MM.1S (cell line): ENCODE measurements at regions not wholly inside any gene's neighbourhood (a gene's known extent, or its start where the extent isn't known, plus 50 kb on each side); places are given as distances from the start of the nearest gene placed in this dataset.

Source experiments
- DNase-seq: peaks from one replicate; pipeline ENCODE4 v3.0.0-alpha.2; 2015
- H2AFZ ChIP-seq: fragments of 300-600 bp; sonication (generic); 2 replicates; pipeline ENCODE4 v1.6.0; 2016; ENCODE audit warnings: antibody characterized with exemption, low read length
- H3F3A ChIP-seq: fragments of 300-600 bp; sonication (generic); 2 replicates; pipeline ENCODE4 v1.6.1; 2016; ENCODE audit warnings: mild to moderate bottlenecking, antibody characterized with exemption, low read length, moderate library complexity, mixed read lengths; ENCODE audit not compliant: insufficient read depth
- H3K27ac ChIP-seq: fragments of 300-600 bp; sonication (generic); 2 replicates; pipeline ENCODE4 v1.5.1; 2016; ENCODE audit warnings: mild to moderate bottlenecking, low read length
- H3K27me3 ChIP-seq: fragments of 300-600 bp; sonication (generic); replicated peaks from 2 replicates; pipeline ENCODE4 v1.6.0; 2016; ENCODE audit warnings: low read length; ENCODE audit not compliant: insufficient read depth
- H3K36me3 ChIP-seq: fragments of 300-600 bp; sonication (generic); replicated peaks from 2 replicates; pipeline ENCODE4 v1.6.1; 2016; ENCODE audit warnings: mild to moderate bottlenecking, low read length, mixed read lengths; ENCODE audit not compliant: insufficient read depth
- H3K4me1 ChIP-seq: fragments of 300-600 bp; sonication (generic); 2 replicates; pipeline ENCODE4 v1.6.1; 2016; ENCODE audit warnings: low read length, mixed read lengths
- H3K4me2 ChIP-seq: fragments of 300-600 bp; sonication (generic); 2 replicates; pipeline ENCODE4 v1.6.0; 2016; ENCODE audit warnings: low read depth, low read length
- H3K4me3 ChIP-seq: fragments of 300-600 bp; sonication (generic); 2 replicates; pipeline ENCODE4 v1.5.1; 2016; ENCODE audit warnings: low read length, mixed read lengths
- H3K79me2 ChIP-seq: fragments of 300-600 bp; sonication (generic); 2 replicates; pipeline ENCODE4 v1.6.1; 2016; ENCODE audit warnings: mixed run types, low read length, mixed read lengths
- H3K9ac ChIP-seq: fragments of 300-600 bp; sonication (generic); 2 replicates; pipeline ENCODE4 v1.6.1; 2016; ENCODE audit warnings: low read length, mixed read lengths
- H3K9me2 ChIP-seq: fragments of 300-600 bp; sonication (generic); replicated peaks from 2 replicates; pipeline ENCODE4 v1.6.1; 2016; ENCODE audit warnings: mild to moderate bottlenecking, low read length, mixed read lengths; ENCODE audit not compliant: insufficient read depth
- H3K9me3 ChIP-seq: fragments of 300-600 bp; sonication (generic); replicated peaks from 2 replicates; pipeline ENCODE4 v1.6.1; 2016; ENCODE audit warnings: mild to moderate bottlenecking, low read length, mixed read lengths; ENCODE audit not compliant: insufficient read depth
- H4K20me1 ChIP-seq: fragments of 300-600 bp; sonication (generic); 2 replicates; pipeline ENCODE4 v1.6.1; 2016; ENCODE audit warnings: mild to moderate bottlenecking, low read length, moderate library complexity, mixed read lengths; ENCODE audit not compliant: insufficient read depth
- EZH2 ChIP-seq: fragments of 300-600 bp; sonication (generic); optimal IDR thresholded peaks from 2 replicates; pipeline ENCODE3; 2017; ENCODE audit warnings: low read depth, mild to moderate bottlenecking, antibody characterized with exemption, low read length, mixed read lengths
- EZH2phosphoT487 ChIP-seq: fragments of 300-600 bp; sonication (generic); IDR thresholded peaks from 2 replicates; pipeline ENCODE4 v1.6.1; 2018; ENCODE audit warnings: antibody characterized with exemption, low read length
- TF ChIP-seq, protein P1 (sequence below): fragments of 300-600 bp; sonication (generic); IDR thresholded peaks from 2 replicates; pipeline ENCODE4 v1.5.1; 2016; ENCODE audit warnings: antibody characterized with exemption, low read length, mixed read lengths

DNA sequence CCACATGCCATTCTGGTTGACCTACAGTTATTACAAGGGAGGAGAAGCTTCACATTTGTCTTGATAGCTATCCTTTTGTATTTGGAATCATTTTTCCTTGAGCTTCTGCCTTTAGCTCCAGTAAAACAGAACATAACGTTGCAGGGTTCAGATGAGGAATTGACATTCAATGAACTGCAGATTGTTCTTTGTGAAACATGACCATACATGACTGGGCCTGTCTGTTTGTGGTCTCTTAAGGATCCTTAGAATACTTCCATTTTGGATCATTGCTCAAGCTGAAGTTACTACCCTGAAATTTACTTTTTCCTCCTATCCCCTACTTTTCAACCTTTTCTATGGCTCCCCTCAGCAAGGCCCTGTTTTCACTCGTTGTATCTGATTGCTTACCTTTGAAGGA lies 1281.7 kb upstream of the CELF4 start:
- Histone ChIP-seq H3K9me2 (no peaks in the 10 kb centered on the region), H3K4me3 (no peak overlapping the region), H3K4me2 (no peak overlapping the region), H3K27me3 (no peaks in the 10 kb centered on the region), H4K20me1 (no peaks in the 10 kb centered on the region), H3F3A (no peaks in the 10 kb centered on the region), H3K79me2 (no peaks in the 10 kb centered on the region), H3K9me3 (no peaks in the 10 kb centered on the region), H3K4me1 (no peaks in the 10 kb centered on the region), H2AFZ (no peak overlapping the region), H3K36me3 (no peaks in the 10 kb centered on the region), H3K27ac (no peak overlapping the region), H3K9ac (no peak overlapping the region)
- DNase-seq, result no peak
- TF ChIP-seq, protein P1, sequence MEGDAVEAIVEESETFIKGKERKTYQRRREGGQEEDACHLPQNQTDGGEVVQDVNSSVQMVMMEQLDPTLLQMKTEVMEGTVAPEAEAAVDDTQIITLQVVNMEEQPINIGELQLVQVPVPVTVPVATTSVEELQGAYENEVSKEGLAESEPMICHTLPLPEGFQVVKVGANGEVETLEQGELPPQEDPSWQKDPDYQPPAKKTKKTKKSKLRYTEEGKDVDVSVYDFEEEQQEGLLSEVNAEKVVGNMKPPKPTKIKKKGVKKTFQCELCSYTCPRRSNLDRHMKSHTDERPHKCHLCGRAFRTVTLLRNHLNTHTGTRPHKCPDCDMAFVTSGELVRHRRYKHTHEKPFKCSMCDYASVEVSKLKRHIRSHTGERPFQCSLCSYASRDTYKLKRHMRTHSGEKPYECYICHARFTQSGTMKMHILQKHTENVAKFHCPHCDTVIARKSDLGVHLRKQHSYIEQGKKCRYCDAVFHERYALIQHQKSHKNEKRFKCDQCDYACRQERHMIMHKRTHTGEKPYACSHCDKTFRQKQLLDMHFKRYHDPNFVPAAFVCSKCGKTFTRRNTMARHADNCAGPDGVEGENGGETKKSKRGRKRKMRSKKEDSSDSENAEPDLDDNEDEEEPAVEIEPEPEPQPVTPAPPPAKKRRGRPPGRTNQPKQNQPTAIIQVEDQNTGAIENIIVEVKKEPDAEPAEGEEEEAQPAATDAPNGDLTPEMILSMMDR, result no peak
- no peak for TF ChIP-seq EZH2phosphoT487
- TF ChIP-seq EZH2, result no peak

DNA sequence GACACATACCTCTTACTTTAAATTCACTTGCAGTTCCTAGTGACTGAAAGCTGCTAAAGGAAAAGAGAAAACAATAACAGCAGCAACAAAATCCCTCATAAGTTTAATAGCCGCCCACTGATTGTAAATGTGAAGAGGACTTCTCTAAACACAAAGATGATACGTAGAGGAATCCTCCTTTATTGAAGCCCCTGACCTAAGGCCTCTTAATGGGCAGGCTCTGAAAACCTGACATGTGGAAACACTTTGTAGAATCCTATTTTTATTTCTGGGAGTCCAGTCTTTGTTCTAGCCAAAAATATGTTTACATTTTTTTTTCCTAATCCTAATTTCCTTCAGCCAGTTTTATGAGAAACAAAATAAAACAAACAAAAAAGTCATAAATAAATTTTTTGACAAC lies 1277.7 kb upstream of the CELF4 start:
- DNase-seq, result no peak
- no peaks in the 10 kb centered on the region for H3F3A ChIP-seq
- H3K9me2 ChIP-seq, result no peaks in the 10 kb centered on the region

DNA sequence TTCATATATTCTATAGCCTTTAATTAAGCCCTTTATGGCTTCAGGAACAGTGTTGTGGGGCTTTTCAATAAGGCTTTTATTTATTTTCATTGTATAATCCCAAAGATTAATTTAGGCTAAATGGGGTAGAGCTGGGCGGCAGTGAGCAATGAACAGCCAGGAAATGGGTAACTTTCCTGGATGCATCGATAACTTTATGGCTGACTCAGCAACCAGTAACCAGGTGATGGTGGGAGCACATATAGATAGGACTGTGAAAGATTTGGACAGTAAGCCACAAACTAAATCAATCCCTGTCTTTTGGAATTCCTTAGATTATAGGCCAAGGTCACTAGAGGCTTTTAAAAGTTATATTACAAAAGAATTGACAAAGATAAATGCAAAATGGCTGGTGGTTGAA lies 1260.6 kb upstream of the CELF4 start:
- Histone ChIP-seq H3K4me2 (no peak overlapping the region), H3K27ac (no peak overlapping the region), H3K36me3 (no peaks in the 10 kb centered on the region), H2AFZ (no peak overlapping the region), H3K4me1 (no peaks in the 10 kb centered on the region), H3K79me2 (no peaks in the 10 kb centered on the region), H4K20me1 (no peaks in the 10 kb centered on the region), H3K9me3 (no peaks in the 10 kb centered on the region), H3K27me3 (no peaks in the 10 kb centered on the region), H3K9ac (no peak overlapping the region), H3K9me2 (no peaks in the 10 kb centered on the region), H3K4me3 (no peak overlapping the region), H3F3A (no peaks in the 10 kb centered on the region)
- DNase-seq, result no peak
- TF ChIP-seq, protein P1, result no peak
- no peak for TF ChIP-seq EZH2phosphoT487

More for the DNA sequence above, 1277.7 kb upstream of the CELF4 start:
- Histone ChIP-seq H3K27ac (no peak overlapping the region), H3K79me2 (no peaks in the 10 kb centered on the region), H4K20me1 (no peaks in the 10 kb centered on the region), H3K4me3 (no peak overlapping the region), H3K36me3 (no peaks in the 10 kb centered on the region), H3K27me3 (no peaks in the 10 kb centered on the region), H2AFZ (no peak overlapping the region), H3K4me1 (no peaks in the 10 kb centered on the region), H3K4me2 (no peak overlapping the region), H3K9ac (no peak overlapping the region), H3K9me3 (no peaks in the 10 kb centered on the region)
- TF ChIP-seq EZH2 (no peak), EZH2phosphoT487 (no peak)
- TF ChIP-seq, protein P1, result no peak

DNA sequence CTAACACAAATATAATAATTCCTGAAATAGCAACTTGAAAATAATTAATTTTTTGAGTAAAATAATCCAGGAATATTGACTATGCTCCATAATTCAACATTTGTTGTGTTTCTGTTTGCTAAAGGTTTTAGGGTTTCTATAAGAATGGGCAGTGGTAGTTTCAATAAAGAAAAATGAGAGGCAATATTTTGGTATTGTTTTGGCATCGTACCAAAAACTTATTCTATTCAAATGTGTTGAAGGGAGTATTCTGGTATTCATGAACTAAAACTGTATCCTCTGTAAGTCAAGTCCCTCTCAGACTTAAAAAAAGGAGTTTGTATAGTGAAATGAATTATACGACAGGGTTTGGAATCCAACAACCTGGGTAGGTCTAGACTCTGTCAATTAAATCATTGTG lies 1245.6 kb upstream of the CELF4 start:
- no peaks in the 10 kb centered on the region for H3K79me2 ChIP-seq
- no peak overlapping the region for H3K9ac ChIP-seq
- DNase-seq, result no peak

More for the DNA sequence above, 1245.6 kb upstream of the CELF4 start:
- H3K9me3 ChIP-seq, result no peaks in the 10 kb centered on the region
- H3F3A ChIP-seq, result no peaks in the 10 kb centered on the region
- TF ChIP-seq EZH2phosphoT487 (no peak), EZH2 (no peak)
- TF ChIP-seq, protein P1, result no peak
- H3K9me2 ChIP-seq, result no peaks in the 10 kb centered on the region
- no peak overlapping the region for H3K27ac ChIP-seq
- no peak overlapping the region for H3K4me3 ChIP-seq
- H2AFZ ChIP-seq, result no peak overlapping the region
- H3K4me1 ChIP-seq, result no peaks in the 10 kb centered on the region
- H3K4me2 ChIP-seq, result no peak overlapping the region
- no peaks in the 10 kb centered on the region for H3K27me3 ChIP-seq
- H3K36me3 ChIP-seq, result no peaks in the 10 kb centered on the region
- H4K20me1 ChIP-seq, result no peaks in the 10 kb centered on the region
